ENCODE measurements at regions not wholly inside any gene's neighbourhood (a gene's known extent, or its start where the extent isn't known, plus 50 kb on each side); places are given as distances from the start of the nearest gene placed in this dataset.

GRCh38 chr9:110125763-110126351, 82.1 kb downstream of the C9orf152 start:
- Histone ChIP-seq H3K4me1 (ENCODE audit: control insufficient read depth in 5 of 5, insufficient read depth in 5 of 5, low read length in 5 of 5) (peaks cover 24 to 70% (median 53%) of the 10 kb centered on the region in 5 donors), H3K9me3 (ENCODE audit: control insufficient read depth in 4 of 4, insufficient read depth in 3 of 4, low read length in 3 of 4) (no peaks in the 10 kb centered on the region), H3K27ac (ENCODE audit: low read depth in 1 of 2, low read length in 1 of 2) (peak overlapping the region; percentile 85 to 88), H3K36me3 (ENCODE audit: control insufficient read depth in 4 of 4, insufficient read depth in 4 of 4, low read length in 4 of 4) (no peaks in the 10 kb centered on the region), H3K4me3 (peak overlapping the region; percentile 37), H3K9ac (ENCODE audit: insufficient read depth in 1 of 2, low read length in 2 of 2) (peak overlapping the region; percentile 18 to 73), H3K27me3 (ENCODE audit: control insufficient read depth in 3 of 3, insufficient read depth in 3 of 3, low read length in 2 of 3) (no peaks in the 10 kb centered on the region)
- no peak for ATAC-seq (ENCODE audit: insufficient read depth, low FRiP score)
- no peak for DNase-seq
- WGBS, 2 donors: 58 to 62% methylated on average over 8 of the region's 8 CpGs
- TF ChIP-seq CTCF (IDR thresholded peaks at IDR 0.05; ENCODE audit: control extremely low read depth, extremely low read depth): no peak

DNA sequence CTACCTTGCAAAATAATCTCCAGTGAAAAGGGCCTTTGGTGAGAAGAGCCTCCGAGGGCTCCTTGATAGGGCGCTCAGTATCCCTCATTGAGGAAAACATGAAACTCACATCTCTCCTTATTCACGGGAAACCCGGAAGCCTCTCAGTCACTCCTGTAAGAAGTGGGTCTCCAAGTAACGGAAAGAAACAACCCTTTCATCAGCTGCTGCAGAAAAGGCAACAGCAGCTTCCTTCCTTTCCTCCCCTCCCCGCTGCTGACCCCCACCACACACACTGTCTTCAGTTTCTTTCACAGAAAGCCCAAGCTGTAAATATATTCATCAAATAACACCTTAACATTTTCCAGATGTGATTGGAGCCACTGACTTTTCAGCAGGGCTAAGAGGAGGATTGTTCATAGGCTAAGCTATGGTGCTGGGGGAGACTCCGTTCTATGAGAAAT, 81.4 kb downstream of the C9orf152 start:
- no peak for ATAC-seq (ENCODE audit: insufficient read depth, low FRiP score)
- Histone ChIP-seq H3K9ac (ENCODE audit: insufficient read depth in 1 of 2, low read length in 2 of 2) (peak overlapping the region in 1 of 2 donors; percentile 48), H3K4me3 (no peak overlapping the region), H3K36me3 (ENCODE audit: control insufficient read depth in 4 of 4, insufficient read depth in 4 of 4, low read length in 4 of 4) (no peaks in the 10 kb centered on the region), H3K4me1 (ENCODE audit: control insufficient read depth in 5 of 5, insufficient read depth in 5 of 5, low read length in 5 of 5) (peaks cover 21 to 76% (median 53%) of the 10 kb centered on the region in 5 donors), H3K27me3 (ENCODE audit: control insufficient read depth in 3 of 3, insufficient read depth in 3 of 3, low read length in 2 of 3) (no peaks in the 10 kb centered on the region), H3K27ac (ENCODE audit: low read depth in 1 of 2, low read length in 1 of 2) (peak overlapping the region; percentile 85 to 88), H3K9me3 (ENCODE audit: control insufficient read depth in 4 of 4, insufficient read depth in 3 of 4, low read length in 3 of 4) (no peaks in the 10 kb centered on the region)
- peak in 2 of 3 donors; percentile 25 to 63 for DNase-seq
- WGBS, 2 donors: 25 to 32% methylated on average over 7 of the region's 7 CpGs
- no peak for TF ChIP-seq CTCF (IDR thresholded peaks at IDR 0.05; ENCODE audit: control extremely low read depth, extremely low read depth)

DNA sequence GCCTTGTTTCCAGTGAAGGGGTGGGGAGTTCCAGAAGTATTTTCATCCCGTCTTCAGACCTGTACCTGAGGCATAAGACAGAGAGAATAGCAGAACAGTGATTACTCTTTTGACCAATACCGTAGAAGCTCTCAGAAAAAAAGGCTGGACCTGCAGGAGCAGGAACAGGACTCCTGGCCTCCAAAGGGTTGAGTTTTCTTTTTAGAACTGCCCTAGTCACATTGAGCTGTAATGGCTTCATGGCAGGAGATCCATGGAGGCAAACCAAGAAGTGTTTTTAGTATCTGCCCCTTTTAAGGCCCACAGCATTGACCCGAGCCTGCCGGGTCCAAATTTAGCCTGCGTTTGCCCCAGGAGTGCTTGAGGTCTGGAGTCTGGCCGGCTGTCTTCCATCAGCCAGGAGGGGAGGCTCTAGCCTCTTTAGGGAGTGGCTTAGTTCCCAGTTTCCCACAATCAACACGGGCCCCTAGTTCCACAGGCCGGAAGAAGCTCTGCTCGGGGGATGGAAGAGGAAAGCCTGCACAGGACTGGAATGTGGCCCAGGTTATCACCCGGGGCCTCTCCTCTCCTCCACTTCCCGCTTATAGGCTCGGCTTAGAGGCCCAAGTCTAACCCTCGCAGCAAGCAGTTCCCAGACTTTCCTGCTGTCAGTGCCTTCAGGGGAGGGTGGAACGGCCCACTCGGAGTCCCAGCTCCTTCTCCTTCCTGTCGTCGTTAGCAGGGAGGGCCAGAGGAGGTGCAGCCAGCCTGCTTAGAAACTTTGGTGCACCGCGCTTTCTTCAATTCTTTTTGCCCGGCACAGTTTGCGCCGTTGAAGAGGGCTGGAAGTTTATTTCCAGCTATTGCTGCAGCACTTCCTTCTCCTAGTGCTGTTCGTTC, 80.7 kb downstream of the C9orf152 start:
- Histone ChIP-seq H3K4me1 (ENCODE audit: control insufficient read depth in 5 of 5, insufficient read depth in 5 of 5, low read length in 5 of 5) (peaks cover 20 to 72% (median 53%) of the 10 kb centered on the region in 5 donors), H3K27ac (ENCODE audit: low read depth in 1 of 2, low read length in 1 of 2) (peak overlapping the region; percentile 85 to 88), H3K9ac (ENCODE audit: insufficient read depth in 1 of 2, low read length in 2 of 2) (peak overlapping the region in 1 of 2 donors; percentile 48), H3K9me3 (ENCODE audit: control insufficient read depth in 4 of 4, insufficient read depth in 3 of 4, low read length in 3 of 4) (no peaks in the 10 kb centered on the region), H3K4me3 (no peak overlapping the region), H3K36me3 (ENCODE audit: control insufficient read depth in 4 of 4, insufficient read depth in 4 of 4, low read length in 4 of 4) (no peaks in the 10 kb centered on the region), H3K27me3 (ENCODE audit: control insufficient read depth in 3 of 3, insufficient read depth in 3 of 3, low read length in 2 of 3) (no peaks in the 10 kb centered on the region)
- 11 to 24% methylated on average over 23 of the region's 23 CpGs for WGBS, 2 donors
- DNase-seq (peak; percentile 88 to 95 (median 94)), ATAC-seq (ENCODE audit: insufficient read depth, low FRiP score) (peak; percentile 36)
- TF ChIP-seq CTCF (IDR thresholded peaks at IDR 0.05; ENCODE audit: control extremely low read depth, extremely low read depth): no peak

All from lung (tissue), 11 donors.